K562 (cell line): ENCODE measurements at regions not wholly inside any gene's neighbourhood (a gene's known extent, or its start where the extent isn't known, plus 50 kb on each side); places are given as distances from the start of the nearest gene placed in this dataset.

Experiments
- ATAC-seq: fragments of 200-7000 bp; cut with Tn5 transposase; 3 replicates; pipeline ENCODE4 v1.9.1; 2020; ENCODE audit warnings: moderate library complexity
- BruUV-seq: library from RNA; stranded (reverse); fragments of 400-500 nt; replicated peaks from 2 replicates; lab custom pipeline; 2021; lab: Mats Ljungman, UMichigan
- CTCF ChIA-PET: fragments of 300-600 bp; formaldehyde crosslinking; extraction: SDS; loops from one replicate; lab custom pipeline; 2021; ENCODE audit warnings: low intra/inter-chr PET ratio; lab: Yijun Ruan, JAX
- POLR2A ChIA-PET: fragments of 300-600, 350-650 bp; sonication (Branson Sonifier 250); formaldehyde crosslinking; extraction: SDS; loops from one replicate; lab custom pipeline; 2021; ENCODE audit warnings: antibody characterized with exemption, inconsistent platforms; lab: Yijun Ruan, JAX
- DNase-seq, 4 experiments: peaks; one replicate each; pipeline versions ENCODE4 v3.0.0 to v3.0.0-alpha.2; 2011 to 2018; ENCODE audit warnings: low spot score in 3 of 4, mixed read lengths in 3 of 4; ENCODE audit errors: extremely low read depth in 1 of 4
- FAIRE-seq: peaks from 2 replicates; lab custom pipeline; 2011; peaks lifted over from hg19 to GRCh38; lab: Jason Lieb, UNC
- H2AFZ ChIP-seq: 2 replicates; pipeline ENCODE4 v1.6.0; 2011; ENCODE audit warnings: low read depth, low read length, control low read depth, inconsistent platforms
- H3K27ac ChIP-seq: fragments of 200-600 bp; 3 replicates; pipeline ENCODE4 v1.8.0; 2011; ENCODE audit warnings: low read depth, mild to moderate bottlenecking, control low read depth, inconsistent platforms, low read length, moderate library complexity, mixed read lengths; ENCODE audit errors: extremely low read depth
- H3K27me3 ChIP-seq, 2 experiments: fragments of 300-600 bp in 1 of 2; 2 replicates in 1 of 2; 3 replicates in 1 of 2; pipeline versions ENCODE4 v1.6.0 to v1.8.0; 2011; ENCODE audit warnings: inconsistent platforms in 2 of 2, low read length in 2 of 2, mild to moderate bottlenecking in 1 of 2, mixed read lengths in 1 of 2, moderate library complexity in 1 of 2; ENCODE audit not compliant: control insufficient read depth in 2 of 2, insufficient read depth in 2 of 2
- H3K36me3 ChIP-seq: fragments of 300-600 bp; 3 replicates; pipeline ENCODE4 v1.8.0; 2011; ENCODE audit warnings: mild to moderate bottlenecking, low read length, inconsistent platforms; ENCODE audit not compliant: control insufficient read depth, insufficient read depth
- H3K4me1 ChIP-seq, 2 experiments: fragments of 200-600 bp in 1 of 2; replicated peaks in 1 of 2; 2 replicates in 1 of 2; 3 replicates in 1 of 2; pipeline versions ENCODE4 v1.5.1 to v1.8.0; 2011; ENCODE audit warnings: inconsistent platforms in 2 of 2, low read length in 2 of 2, mild to moderate bottlenecking in 1 of 2, mixed read lengths in 1 of 2, moderate library complexity in 1 of 2; ENCODE audit not compliant: control insufficient read depth in 2 of 2, insufficient read depth in 2 of 2
- H3K4me2 ChIP-seq: 2 replicates; pipeline ENCODE4 v1.6.1; 2011; ENCODE audit warnings: low read length, control low read depth, inconsistent platforms, mixed read lengths; ENCODE audit not compliant: insufficient read depth
- H3K4me3 ChIP-seq: fragments of 200-600 bp; sonication (generic), shearing (Covaris generic); 2 replicates; pipeline ENCODE4 v1.5.1; 2016; ENCODE audit warnings: control low read depth, inconsistent platforms
- H3K79me2 ChIP-seq: fragments of 200-600 bp; 3 replicates; pipeline ENCODE4 v1.8.0; 2011; ENCODE audit warnings: low read length, inconsistent platforms; ENCODE audit not compliant: control insufficient read depth, insufficient read depth
- H3K9ac ChIP-seq, 2 experiments: 2 replicates each; pipeline versions ENCODE4 v1.6.0 to v1.6.1; 2011; ENCODE audit warnings: low read depth in 2 of 2, low read length in 2 of 2, control low read depth in 1 of 2, inconsistent platforms in 1 of 2, mild to moderate bottlenecking in 1 of 2, mixed read lengths in 1 of 2; ENCODE audit not compliant: insufficient read depth in 1 of 2
- H3K9me1 ChIP-seq: one replicate; pipeline ENCODE4 v1.6.0; 2011; ENCODE audit warnings: inconsistent platforms, mild to moderate bottlenecking, low read length, moderate library complexity; ENCODE audit not compliant: control insufficient read depth, insufficient read depth
- H3K9me3 ChIP-seq: replicated peaks from 2 replicates; pipeline ENCODE4 v1.5.1; 2011; ENCODE audit warnings: low read depth, low read length, inconsistent platforms; ENCODE audit not compliant: control insufficient read depth, insufficient read depth
- H4K20me1 ChIP-seq: replicated peaks from 2 replicates; pipeline ENCODE4 v1.6.1; 2011; ENCODE audit warnings: low read length, inconsistent platforms, mixed read lengths; ENCODE audit not compliant: control insufficient read depth, insufficient read depth
- ARHGAP35 ChIP-seq: fragments of 450-650 bp; IDR thresholded peaks from 2 replicates; pipeline ENCODE4 v1.6.1; 2018; ENCODE audit not compliant: partially characterized antibody
- ATF4 ChIP-seq: fragments of 450-650 bp; formaldehyde crosslinking; IDR thresholded peaks from 2 replicates; pipeline ENCODE4 v1.4.0; 2022; ENCODE audit warnings: mild to moderate bottlenecking, moderate library complexity
- BCOR ChIP-seq: fragments of 450-650 bp; IDR thresholded peaks from 2 replicates; pipeline ENCODE4 v1.6.1; 2016
- CREB3 ChIP-seq: fragments of 450-650 bp; conservative IDR thresholded peaks from 2 replicates; pipeline ENCODE4 v1.6.1; 2016; ENCODE audit warnings: missing genetic modification characterization, low read depth, mild to moderate bottlenecking, missing compliant biosample characterization, moderate library complexity
- FOXA1 ChIP-seq: fragments of 450-650 bp; IDR thresholded peaks from 2 replicates; pipeline ENCODE4 v1.6.1; 2016; ENCODE audit warnings: mild to moderate bottlenecking, borderline replicate concordance
- GTF2A2 ChIP-seq: IDR thresholded peaks from 2 replicates; pipeline ENCODE4 v1.6.1; 2016; ENCODE audit warnings: mild to moderate bottlenecking, missing genetic modification characterization, missing compliant biosample characterization
- JUNB ChIP-seq: fragments of 450-650 bp; formaldehyde crosslinking; conservative IDR thresholded peaks from 2 replicates; pipeline ENCODE4 v1.4.0; 2020; ENCODE audit warnings: mild to moderate bottlenecking
- KLF13 ChIP-seq: fragments of 450-650 bp; IDR thresholded peaks from 2 replicates; pipeline ENCODE4 v1.6.1; 2016; ENCODE audit warnings: missing genetic modification characterization, low read depth, mild to moderate bottlenecking, missing compliant biosample characterization, moderate library complexity, borderline replicate concordance
- MCM7 ChIP-seq, 2 experiments: fragments of 450-650 bp; IDR thresholded peaks; 2 replicates each; pipeline ENCODE4 v1.6.1; 2016 to 2018
- PHTF2 ChIP-seq: fragments of 250-450 bp; sonication (Bioruptor Pico); IDR thresholded peaks from 2 replicates; pipeline ENCODE4 v1.5.0; 2021; ENCODE audit warnings: mild to moderate bottlenecking
- TFAM ChIP-seq: fragments of 250-450 bp; sonication (Bioruptor Pico); conservative IDR thresholded peaks from 2 replicates; pipeline ENCODE4 v1.5.0; 2021; ENCODE audit warnings: mild to moderate bottlenecking, moderate library complexity
- ZC3H4 ChIP-seq: sonication (generic); formaldehyde crosslinking; IDR thresholded peaks from 2 replicates; pipeline ENCODE4 v1.9.0; 2021; ENCODE audit warnings: missing genetic modification reagents, borderline replicate concordance
- ZSCAN32 ChIP-seq: fragments of 450-650 bp; formaldehyde crosslinking; IDR thresholded peaks from 2 replicates; pipeline ENCODE4 v1.4.0; 2020; ENCODE audit warnings: mild to moderate bottlenecking, moderate library complexity
- WGBS: fragments of 100-300 bp; shearing (Covaris generic); methylation state at CpG from one replicate; pipeline ENCODE4 v1.1.6; 2016; ENCODE audit warnings: low coverage, mixed read lengths; ENCODE audit not compliant: insufficient coverage; ENCODE audit errors: missing lambda C conversion rate; 5-methylcytosine and 5-hydroxymethylcytosine counted together
- in situ Hi-C: fragments of 300-500 bp; cut with MboI; formaldehyde crosslinking; loops from 4 replicates; pipeline ENCODE4 v1.15.0; 2018; ENCODE audit warnings: inconsistent platforms, mixed read lengths
- intact Hi-C: fragments of 100-400 bp; cut with micrococcal nuclease; formaldehyde crosslinking; loops from 2 replicates; pipeline ENCODE4 v1.14.2; 2022
- TF ChIP-seq, protein P1 (sequence below): sonication (generic); formaldehyde crosslinking; IDR thresholded peaks from 2 replicates; pipeline ENCODE4 v1.8.0; 2022; ENCODE audit warnings: missing genetic modification reagents, mild to moderate bottlenecking, borderline replicate concordance
- TF ChIP-seq, protein P2 (sequence below), 2 experiments: fragments of 450-650 bp in 1 of 2; sonication (generic) in 1 of 2; formaldehyde crosslinking in 1 of 2; IDR thresholded peaks in 1 of 2; conservative IDR thresholded peaks in 1 of 2; 2 replicates each; pipeline versions ENCODE4 v1.6.1 to v1.8.1; 2016 to 2023; ENCODE audit warnings: mild to moderate bottlenecking in 2 of 2, moderate library complexity in 2 of 2, inconsistent platforms in 1 of 2, missing genetic modification reagents in 1 of 2

- BruUV-seq, result no TSS peak
- WGBS, result 10% methylated on average over 1 of the region's 1 CpG
- in situ Hi-C loops, result no loop called here
- TF ChIP-seq PHTF2 (CRISPR knock-in tag) (no peak), GTF2A2 (tag) (no peak), MCM7 (IDR thresholded peaks at IDR 0.05) (no peak), BCOR (no peak), TFAM (CRISPR knock-in tag) (no peak), ARHGAP35 (no peak), ATF4 (CRISPR knock-in tag) (no peak), ZC3H4 (CRISPR knock-in tag) (no peak), FOXA1 (no peak), KLF13 (no peak), ZSCAN32 (CRISPR knock-in tag) (no peak), JUNB (CRISPR knock-in tag) (no peak), CREB3 (tag) (no peak)
- TF ChIP-seq, protein P1, sequence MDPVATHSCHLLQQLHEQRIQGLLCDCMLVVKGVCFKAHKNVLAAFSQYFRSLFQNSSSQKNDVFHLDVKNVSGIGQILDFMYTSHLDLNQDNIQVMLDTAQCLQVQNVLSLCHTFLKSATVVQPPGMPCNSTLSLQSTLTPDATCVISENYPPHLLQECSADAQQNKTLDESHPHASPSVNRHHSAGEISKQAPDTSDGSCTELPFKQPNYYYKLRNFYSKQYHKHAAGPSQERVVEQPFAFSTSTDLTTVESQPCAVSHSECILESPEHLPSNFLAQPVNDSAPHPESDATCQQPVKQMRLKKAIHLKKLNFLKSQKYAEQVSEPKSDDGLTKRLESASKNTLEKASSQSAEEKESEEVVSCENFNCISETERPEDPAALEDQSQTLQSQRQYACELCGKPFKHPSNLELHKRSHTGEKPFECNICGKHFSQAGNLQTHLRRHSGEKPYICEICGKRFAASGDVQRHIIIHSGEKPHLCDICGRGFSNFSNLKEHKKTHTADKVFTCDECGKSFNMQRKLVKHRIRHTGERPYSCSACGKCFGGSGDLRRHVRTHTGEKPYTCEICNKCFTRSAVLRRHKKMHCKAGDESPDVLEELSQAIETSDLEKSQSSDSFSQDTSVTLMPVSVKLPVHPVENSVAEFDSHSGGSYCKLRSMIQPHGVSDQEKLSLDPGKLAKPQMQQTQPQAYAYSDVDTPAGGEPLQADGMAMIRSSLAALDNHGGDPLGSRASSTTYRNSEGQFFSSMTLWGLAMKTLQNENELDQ (CRISPR knock-in tag), result no peak
- TF ChIP-seq, protein P2, sequence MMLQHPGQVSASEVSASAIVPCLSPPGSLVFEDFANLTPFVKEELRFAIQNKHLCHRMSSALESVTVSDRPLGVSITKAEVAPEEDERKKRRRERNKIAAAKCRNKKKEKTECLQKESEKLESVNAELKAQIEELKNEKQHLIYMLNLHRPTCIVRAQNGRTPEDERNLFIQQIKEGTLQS (IDR thresholded peaks at IDR 0.05), result no peak
- TF ChIP-seq, protein P2 (CRISPR knock-in tag; conservative IDR thresholded peaks at IDR 0.05), result no peak
- ChIA-PET CTCF (no interaction called here), POLR2A (no interaction called here)
- Histone ChIP-seq H3K9me3 (no peaks in the 10 kb centered on the region), H3K4me3 (no peak overlapping the region), H3K4me1 (no peaks in the 10 kb centered on the region), H3K27ac (no peak overlapping the region), H3K36me3 (no peaks in the 10 kb centered on the region), H2AFZ (no peak overlapping the region), H3K9me1 (no peaks in the 10 kb centered on the region), H3K79me2 (no peaks in the 10 kb centered on the region), H3K4me2 (no peak overlapping the region), H3K9ac (no peak overlapping the region), H4K20me1 (no peaks in the 10 kb centered on the region), H3K27me3 (no peaks in the 10 kb centered on the region)
- intact Hi-C loops, result no loop called here
- DNase-seq (no peak), ATAC-seq (no peak), FAIRE-seq (no peak)
Measured at GRCh38 chr7:18437101-18437500, 58.4 kb upstream of the HDAC9 start.
